ENCODE measurements at regions not wholly inside any gene's neighbourhood (a gene's known extent, or its start where the extent isn't known, plus 50 kb on each side); places are given as distances from the start of the nearest gene placed in this dataset.

GRCh38 chr9:88197781-88198340, 59.6 kb upstream of the SPATA31C2 start:
- DNase-seq (ENCODE audit: low read depth, low spot score), result no peak
- in situ Hi-C loops (cut with HindIII; ENCODE audit: low pct_unique_long_range_greater_than_20kb, low sequenced_read_pairs), result no loop called here

- DNase-seq (ENCODE audit: low read depth, low spot score), result no peak
- in situ Hi-C loops (cut with HindIII; ENCODE audit: low pct_unique_long_range_greater_than_20kb, low sequenced_read_pairs), result no loop called here
These were observed 58.7 kb upstream of the SPATA31C2 start for GRCh38 chr9:88197016-88197415.

- DNase-seq (ENCODE audit: low read depth, low spot score), result no peak
- in situ Hi-C loops (cut with HindIII; ENCODE audit: low pct_unique_long_range_greater_than_20kb, low sequenced_read_pairs), result no loop called here
These were observed 58.0 kb upstream of the SPATA31C2 start for GRCh38 chr9:88196142-88196790.

- in situ Hi-C loops (cut with HindIII; ENCODE audit: low pct_unique_long_range_greater_than_20kb, low sequenced_read_pairs), result no loop called here
- DNase-seq (ENCODE audit: low read depth, low spot score), result no peak
These were observed 55.5 kb upstream of the SPATA31C2 start for GRCh38 chr9:88193766-88194165.

- DNase-seq (ENCODE audit: low read depth, low spot score), result no peak
- in situ Hi-C loops (cut with HindIII; ENCODE audit: low pct_unique_long_range_greater_than_20kb, low sequenced_read_pairs), result no loop called here
These were observed 53.2 kb upstream of the SPATA31C2 start for GRCh38 chr9:88191456-88191855.

GRCh38 chr9:88189371-88189770, 51.1 kb upstream of the SPATA31C2 start:
- in situ Hi-C loops (cut with HindIII; ENCODE audit: low pct_unique_long_range_greater_than_20kb, low sequenced_read_pairs), result no loop called here
- no peak for DNase-seq (ENCODE audit: low read depth, low spot score)
